ENCODE measurements at regions not wholly inside any gene's neighbourhood (a gene's known extent, or its start where the extent isn't known, plus 50 kb on each side); places are given as distances from the start of the nearest gene placed in this dataset.
"Not testable (repeated sequence)": the region's sequence is repeated elsewhere in the genome, so short reads cannot be mapped to it uniquely, and the experiment has no call there.

DNA sequence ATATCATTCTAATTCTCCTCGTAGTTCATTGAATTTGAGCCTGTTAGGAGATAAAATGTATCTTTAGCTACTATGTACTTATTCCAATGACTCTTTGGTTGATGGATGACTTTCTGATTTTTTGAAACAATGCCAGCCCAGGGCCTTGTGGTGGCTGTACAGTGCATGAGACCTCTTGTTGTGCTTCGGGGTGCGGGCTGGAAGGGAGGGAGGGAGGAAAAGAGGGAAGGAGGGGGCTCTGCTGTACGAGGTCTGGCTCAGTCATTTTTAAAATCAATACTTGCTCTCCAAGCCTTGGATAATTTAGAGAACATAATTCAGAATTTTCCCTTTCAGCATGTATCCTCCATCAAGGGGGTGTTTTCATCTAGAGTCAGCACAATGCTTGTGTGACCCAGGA, 399.7 kb upstream of the ONECUT1 start:
- no peak overlapping the region for H3K27ac ChIP-seq (ENCODE audit: low read depth, low read length)
- H3K36me3 ChIP-seq (ENCODE audit: low read length), result no peaks in the 10 kb centered on the region
- H2AFZ ChIP-seq (ENCODE audit: low read depth, low read length, severe bottlenecking), result no peak overlapping the region
- H3K4me3 ChIP-seq (ENCODE audit: insufficient read depth, low read length, poor library complexity, severe bottlenecking), result no peak overlapping the region
- H3K4me2 ChIP-seq (ENCODE audit: low read depth, low read length, poor library complexity, severe bottlenecking), result no peak overlapping the region
- H3K9ac ChIP-seq (ENCODE audit: low read length), result no peak overlapping the region
- no peaks in the 10 kb centered on the region for H3K9me2 ChIP-seq (replicated peaks; ENCODE audit: insufficient read depth, low read length)
- no peaks in the 10 kb centered on the region for H3K79me2 ChIP-seq (ENCODE audit: insufficient read depth, low read length)
- no peak for TF ChIP-seq EZH2phosphoT487 (conservative IDR thresholded peaks at IDR 0.05; ENCODE audit: low read length)
- TF ChIP-seq, protein P1, sequence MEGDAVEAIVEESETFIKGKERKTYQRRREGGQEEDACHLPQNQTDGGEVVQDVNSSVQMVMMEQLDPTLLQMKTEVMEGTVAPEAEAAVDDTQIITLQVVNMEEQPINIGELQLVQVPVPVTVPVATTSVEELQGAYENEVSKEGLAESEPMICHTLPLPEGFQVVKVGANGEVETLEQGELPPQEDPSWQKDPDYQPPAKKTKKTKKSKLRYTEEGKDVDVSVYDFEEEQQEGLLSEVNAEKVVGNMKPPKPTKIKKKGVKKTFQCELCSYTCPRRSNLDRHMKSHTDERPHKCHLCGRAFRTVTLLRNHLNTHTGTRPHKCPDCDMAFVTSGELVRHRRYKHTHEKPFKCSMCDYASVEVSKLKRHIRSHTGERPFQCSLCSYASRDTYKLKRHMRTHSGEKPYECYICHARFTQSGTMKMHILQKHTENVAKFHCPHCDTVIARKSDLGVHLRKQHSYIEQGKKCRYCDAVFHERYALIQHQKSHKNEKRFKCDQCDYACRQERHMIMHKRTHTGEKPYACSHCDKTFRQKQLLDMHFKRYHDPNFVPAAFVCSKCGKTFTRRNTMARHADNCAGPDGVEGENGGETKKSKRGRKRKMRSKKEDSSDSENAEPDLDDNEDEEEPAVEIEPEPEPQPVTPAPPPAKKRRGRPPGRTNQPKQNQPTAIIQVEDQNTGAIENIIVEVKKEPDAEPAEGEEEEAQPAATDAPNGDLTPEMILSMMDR (IDR thresholded peaks at IDR 0.05; ENCODE audit: insufficient read depth, low read length, poor library complexity, severe bottlenecking), result no peak
- H3K9me3 ChIP-seq (ENCODE audit: insufficient read depth, low read length), result no peaks in the 10 kb centered on the region
- no peaks in the 10 kb centered on the region for H3K27me3 ChIP-seq (ENCODE audit: low read length)
- H4K20me1 ChIP-seq (ENCODE audit: low read depth, low read length), result no peaks in the 10 kb centered on the region
- H3F3A ChIP-seq (ENCODE audit: insufficient read depth), result no peaks in the 10 kb centered on the region

DNA sequence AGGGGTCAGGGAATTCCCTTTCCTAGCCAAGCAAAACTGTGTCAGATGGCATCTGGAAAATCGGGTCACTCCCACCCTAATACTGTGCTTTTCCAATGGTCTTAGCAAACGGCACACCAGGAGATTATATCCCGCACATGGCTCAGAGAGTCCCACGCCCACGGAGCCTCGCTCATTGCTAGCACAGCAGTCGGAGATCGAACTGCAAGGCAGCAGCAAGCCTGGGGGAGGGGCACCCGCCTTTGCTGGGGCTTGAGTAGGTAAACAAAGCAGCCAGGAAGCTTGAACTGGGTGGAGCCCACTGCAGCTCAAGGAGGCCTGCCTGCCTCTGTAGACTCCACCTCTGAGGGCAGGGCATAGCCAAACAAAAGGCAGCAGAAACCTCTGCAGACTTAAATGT, 393.3 kb upstream of the ONECUT1 start:
- not testable (repeated sequence) for H3F3A ChIP-seq (ENCODE audit: insufficient read depth); H3K9ac ChIP-seq (ENCODE audit: low read length); H3K4me2 ChIP-seq (ENCODE audit: low read depth, low read length, poor library complexity, severe bottlenecking); H3K27ac ChIP-seq (ENCODE audit: low read depth, low read length); H3K36me3 ChIP-seq (ENCODE audit: low read length); H4K20me1 ChIP-seq (ENCODE audit: low read depth, low read length); H3K9me3 ChIP-seq (ENCODE audit: insufficient read depth, low read length); H3K27me3 ChIP-seq (ENCODE audit: low read length); H3K4me3 ChIP-seq (ENCODE audit: insufficient read depth, low read length, poor library complexity, severe bottlenecking); H3K9me2 ChIP-seq (replicated peaks; ENCODE audit: insufficient read depth, low read length); H2AFZ ChIP-seq (ENCODE audit: low read depth, low read length, severe bottlenecking); H3K79me2 ChIP-seq (ENCODE audit: insufficient read depth, low read length)

DNA sequence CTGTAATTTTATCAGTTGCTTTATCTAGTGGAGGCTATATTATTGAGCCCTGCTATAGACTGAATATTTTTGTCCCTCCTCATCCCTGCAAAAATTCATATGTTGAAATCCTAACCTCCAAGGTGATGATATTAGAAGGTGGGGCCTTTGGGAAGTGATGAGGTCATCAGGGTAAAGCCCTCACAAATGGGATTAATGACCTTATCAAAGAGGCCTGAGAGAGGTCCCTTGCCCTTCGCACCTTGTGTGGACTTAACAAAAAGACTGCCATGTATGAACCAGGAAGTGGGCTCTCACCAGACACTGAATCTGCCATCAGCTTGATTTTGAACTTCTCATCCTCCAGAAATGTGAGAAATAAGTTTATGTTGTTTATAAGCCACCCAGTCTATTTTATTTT, 381.4 kb upstream of the ONECUT1 start:
- Histone ChIP-seq H3K27ac (ENCODE audit: low read depth, low read length) (no peak overlapping the region), H3K36me3 (ENCODE audit: low read length) (no peaks in the 10 kb centered on the region), H2AFZ (ENCODE audit: low read depth, low read length, severe bottlenecking) (no peak overlapping the region), H3K9me2 (replicated peaks; ENCODE audit: insufficient read depth, low read length) (no peaks in the 10 kb centered on the region), H4K20me1 (ENCODE audit: low read depth, low read length) (no peaks in the 10 kb centered on the region; the same call in 1 of the 2 replicates), H3K79me2 (ENCODE audit: insufficient read depth, low read length) (no peaks in the 10 kb centered on the region), H3K4me2 (ENCODE audit: low read depth, low read length, poor library complexity, severe bottlenecking) (no peak overlapping the region), H3K4me3 (ENCODE audit: insufficient read depth, low read length, poor library complexity, severe bottlenecking) (no peak overlapping the region), H3K9ac (ENCODE audit: low read length) (no peak overlapping the region), H3F3A (ENCODE audit: insufficient read depth) (no peaks in the 10 kb centered on the region), H3K9me3 (ENCODE audit: insufficient read depth, low read length) (no peaks in the 10 kb centered on the region), H3K27me3 (ENCODE audit: low read length) (no peaks in the 10 kb centered on the region)
- TF ChIP-seq, protein P1 (IDR thresholded peaks at IDR 0.05; ENCODE audit: insufficient read depth, low read length, poor library complexity, severe bottlenecking), result no peak
- no peak for TF ChIP-seq EZH2phosphoT487 (conservative IDR thresholded peaks at IDR 0.05; ENCODE audit: low read length)

DNA sequence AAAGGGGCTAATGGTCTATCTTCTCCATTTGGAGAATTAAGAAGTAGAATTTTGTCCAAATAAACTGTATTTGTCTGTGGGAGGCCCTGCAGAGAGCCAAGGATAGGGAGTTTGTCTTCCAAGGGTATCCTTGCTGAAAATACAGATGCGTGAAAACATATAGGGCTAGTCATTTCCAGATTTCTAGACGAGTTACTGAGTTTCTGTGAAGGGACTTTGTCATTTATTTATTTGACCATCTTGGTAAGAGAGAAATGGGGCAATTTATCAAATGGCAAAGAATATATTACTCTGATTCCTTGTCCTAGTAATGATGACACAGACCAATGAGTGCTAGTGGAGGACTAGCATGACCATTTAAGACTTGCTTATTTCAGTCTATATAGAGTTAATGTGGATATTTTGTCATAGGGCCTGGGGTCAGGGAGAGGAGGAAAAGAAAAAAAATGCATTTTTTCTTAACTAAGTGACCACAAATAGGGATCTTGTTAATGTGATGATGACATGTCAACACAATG, 376.6 kb upstream of the ONECUT1 start:
- no peak overlapping the region for H3K9ac ChIP-seq (ENCODE audit: low read length)
- TF ChIP-seq, protein P1 (IDR thresholded peaks at IDR 0.05; ENCODE audit: insufficient read depth, low read length, poor library complexity, severe bottlenecking), result no peak
- no peak for TF ChIP-seq EZH2phosphoT487 (conservative IDR thresholded peaks at IDR 0.05; ENCODE audit: low read length)
- no peaks in the 10 kb centered on the region for H3K27me3 ChIP-seq (ENCODE audit: low read length)
- H2AFZ ChIP-seq (ENCODE audit: low read depth, low read length, severe bottlenecking), result no peak overlapping the region
- H3K27ac ChIP-seq (ENCODE audit: low read depth, low read length), result no peak overlapping the region
- no peaks in the 10 kb centered on the region for H3K9me3 ChIP-seq (ENCODE audit: insufficient read depth, low read length)
- no peaks in the 10 kb centered on the region for H3K36me3 ChIP-seq (ENCODE audit: low read length)
- no peak overlapping the region for H3K4me3 ChIP-seq (ENCODE audit: insufficient read depth, low read length, poor library complexity, severe bottlenecking)
- H3K4me2 ChIP-seq (ENCODE audit: low read depth, low read length, poor library complexity, severe bottlenecking), result no peak overlapping the region
- H3F3A ChIP-seq (ENCODE audit: insufficient read depth), result no peaks in the 10 kb centered on the region
- H3K9me2 ChIP-seq (replicated peaks; ENCODE audit: insufficient read depth, low read length), result no peaks in the 10 kb centered on the region
- H3K79me2 ChIP-seq (ENCODE audit: insufficient read depth, low read length), result no peaks in the 10 kb centered on the region
- H4K20me1 ChIP-seq (ENCODE audit: low read depth, low read length), result no peaks in the 10 kb centered on the region; the same call in 1 of the 2 replicates

All from SU-DHL-6 (cell line).